Spinal cord (tissue), 9 donors: ENCODE measurements at regions not wholly inside any gene's neighbourhood (a gene's known extent, or its start where the extent isn't known, plus 50 kb on each side); places are given as distances from the start of the nearest gene placed in this dataset.
A peak's percentile ranks its signal among the peaks of the same experiment; 100 is the strongest.

Experiments used
- DNase-seq, 6 donors: peaks; one replicate each; pipeline versions ENCODE4 v3.0.0 to v3.0.0-alpha.2; 2013 to 2015; ENCODE audit warnings: low spot score in 6 of 6, low read depth in 4 of 6
- H3K27ac ChIP-seq: one replicate; pipeline ENCODE4 v1.5.1; 2013; ENCODE audit warnings: low read depth, low read length, control low read depth
- H3K27me3 ChIP-seq: one replicate; pipeline ENCODE4 v1.6.1; 2013; ENCODE audit warnings: low read length; ENCODE audit not compliant: control insufficient read depth, insufficient read depth
- H3K36me3 ChIP-seq: one replicate; pipeline ENCODE4 v1.6.1; 2013; ENCODE audit warnings: low read length; ENCODE audit not compliant: control insufficient read depth, insufficient read depth
- H3K4me1 ChIP-seq: one replicate; pipeline ENCODE4 v1.6.1; 2013; ENCODE audit warnings: low read length; ENCODE audit not compliant: control insufficient read depth, insufficient read depth
- H3K4me3 ChIP-seq: one replicate; pipeline ENCODE4 v1.5.1; 2013; ENCODE audit warnings: low read depth, low read length, control low read depth
- H3K9me3 ChIP-seq: one replicate; pipeline ENCODE4 v1.6.1; 2013; ENCODE audit warnings: low read length; ENCODE audit not compliant: control insufficient read depth, insufficient read depth
- WGBS: methylation state at CpG from one replicate; pipeline ENCODE4 v1.1.5; 2013; ENCODE audit warnings: missing lambda C conversion rate; ENCODE audit not compliant: insufficient coverage; 5-methylcytosine and 5-hydroxymethylcytosine counted together
- donor health status: healthy.

DNA sequence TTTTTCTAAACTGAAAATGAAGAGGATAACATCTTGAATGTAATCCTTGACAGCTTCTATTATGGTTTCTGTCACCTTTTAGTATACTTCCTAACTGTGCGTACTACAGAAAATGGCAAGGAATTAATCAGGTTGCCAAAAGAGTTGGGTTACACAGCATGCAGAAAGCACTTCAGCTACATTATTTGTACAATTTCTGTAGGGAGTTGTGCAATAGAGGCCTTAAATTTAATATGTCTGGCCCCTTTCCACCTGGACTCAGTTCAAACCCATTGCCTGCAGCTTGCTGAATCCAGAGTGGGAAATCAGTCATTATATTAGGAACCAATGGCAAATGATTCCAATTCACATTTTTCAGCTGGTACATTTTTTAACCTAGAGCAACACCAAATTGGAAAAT lies 549.7 kb downstream of the CSNK1G3 start:
- peak in 2 of 6 donors; percentile 83 to 86 for DNase-seq
- H3K4me1 ChIP-seq: peaks cover 4% of the 10 kb centered on the region
- H3K4me3 ChIP-seq: no peak overlapping the region
- H3K27ac ChIP-seq: no peak overlapping the region
- H3K27me3 ChIP-seq: no peaks in the 10 kb centered on the region
- H3K9me3 ChIP-seq: no peaks in the 10 kb centered on the region
- H3K36me3 ChIP-seq: no peaks in the 10 kb centered on the region
- WGBS: no CpG with 5 or more reads among the region's 1 CpG

DNA sequence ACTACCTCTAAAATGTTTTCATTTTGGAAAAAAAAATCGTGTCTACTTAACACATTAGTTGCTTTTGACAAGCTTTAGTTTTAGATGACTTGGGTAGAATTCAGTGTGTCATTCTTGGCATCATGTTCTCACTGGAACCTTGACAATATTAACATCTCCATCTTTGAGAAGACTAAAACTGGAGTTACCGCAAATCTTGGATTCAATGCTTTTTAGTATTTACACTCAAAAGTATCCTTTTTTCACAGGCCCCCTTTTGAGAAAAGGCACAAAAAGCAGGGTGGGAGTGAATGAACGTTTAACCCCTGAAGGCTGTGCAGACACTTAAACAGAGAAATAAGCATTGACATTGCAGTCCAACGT lies 549.1 kb downstream of the CSNK1G3 start:
- peak overlapping the region; percentile 13 for H3K27ac ChIP-seq
- H3K36me3 ChIP-seq: no peaks in the 10 kb centered on the region
- WGBS: no CpG with 5 or more reads among the region's 4 CpGs
- no peaks in the 10 kb centered on the region for H3K9me3 ChIP-seq
- no peak overlapping the region for H3K4me3 ChIP-seq
- peak in 1 of 6 donors; percentile 91 for DNase-seq
- H3K4me1 ChIP-seq: peaks cover 4% of the 10 kb centered on the region
- no peaks in the 10 kb centered on the region for H3K27me3 ChIP-seq

- no peaks in the 10 kb centered on the region for H3K27me3 ChIP-seq
- no peaks in the 10 kb centered on the region for H3K36me3 ChIP-seq
- 62% methylated on average over 3 of the region's 5 CpGs for WGBS
- no peak overlapping the region for H3K4me3 ChIP-seq
- no peak overlapping the region for H3K27ac ChIP-seq
- no peaks in the 10 kb centered on the region for H3K9me3 ChIP-seq
- DNase-seq: no peak
- peaks cover 4% of the 10 kb centered on the region for H3K4me1 ChIP-seq
Observed at GRCh38 chr5:124060413-124061067, 548.6 kb downstream of the CSNK1G3 start.

DNA sequence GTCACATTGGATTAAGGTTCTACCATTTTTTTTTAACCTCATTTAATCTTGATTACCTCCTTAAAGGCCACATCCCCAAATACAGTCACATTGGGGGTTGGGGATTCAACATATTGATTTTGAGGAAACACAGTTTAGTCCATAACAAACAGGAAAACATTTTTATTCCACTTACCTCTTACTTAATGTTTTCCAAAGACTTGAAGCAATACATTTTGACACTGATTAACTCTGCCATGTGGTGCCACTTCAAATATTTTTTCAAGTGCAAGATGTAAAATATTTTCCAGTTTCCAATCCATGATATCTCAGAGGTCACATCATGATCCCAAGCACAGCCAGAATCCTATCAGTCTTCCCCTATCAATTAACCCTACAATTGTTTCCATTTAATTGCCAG lies 548.0 kb downstream of the CSNK1G3 start:
- H3K27ac ChIP-seq: no peak overlapping the region
- peaks cover 4% of the 10 kb centered on the region for H3K4me1 ChIP-seq
- DNase-seq: no peak
- H3K36me3 ChIP-seq: no peaks in the 10 kb centered on the region
- H3K4me3 ChIP-seq: no peak overlapping the region
- H3K27me3 ChIP-seq: no peaks in the 10 kb centered on the region
- no peaks in the 10 kb centered on the region for H3K9me3 ChIP-seq

- no CpG with 5 or more reads among the region's 3 CpGs for WGBS
- no peak overlapping the region for H3K27ac ChIP-seq
Observed at GRCh38 chr5:124059200-124059599, 547.2 kb downstream of the CSNK1G3 start.

GRCh38 chr5:124057724-124058231 lies 545.8 kb downstream of the CSNK1G3 start:
- DNase-seq: peak in 3 of 6 donors; percentile 39 to 93 (median 82)
- H3K27me3 ChIP-seq: no peaks in the 10 kb centered on the region
- no peaks in the 10 kb centered on the region for H3K9me3 ChIP-seq
- H3K36me3 ChIP-seq: no peaks in the 10 kb centered on the region
- no CpG with 5 or more reads among the region's 4 CpGs for WGBS
- no peak overlapping the region for H3K4me3 ChIP-seq
- H3K4me1 ChIP-seq: peaks cover 4% of the 10 kb centered on the region
- H3K27ac ChIP-seq: peak overlapping the region; percentile 6

More at GRCh38 chr5:124059200-124059599, 547.2 kb downstream of the CSNK1G3 start:
- Histone ChIP-seq H3K9me3 (no peaks in the 10 kb centered on the region), H3K4me1 (peaks cover 4% of the 10 kb centered on the region), H3K36me3 (no peaks in the 10 kb centered on the region), H3K4me3 (no peak overlapping the region), H3K27me3 (no peaks in the 10 kb centered on the region)
- DNase-seq: no peak

DNA sequence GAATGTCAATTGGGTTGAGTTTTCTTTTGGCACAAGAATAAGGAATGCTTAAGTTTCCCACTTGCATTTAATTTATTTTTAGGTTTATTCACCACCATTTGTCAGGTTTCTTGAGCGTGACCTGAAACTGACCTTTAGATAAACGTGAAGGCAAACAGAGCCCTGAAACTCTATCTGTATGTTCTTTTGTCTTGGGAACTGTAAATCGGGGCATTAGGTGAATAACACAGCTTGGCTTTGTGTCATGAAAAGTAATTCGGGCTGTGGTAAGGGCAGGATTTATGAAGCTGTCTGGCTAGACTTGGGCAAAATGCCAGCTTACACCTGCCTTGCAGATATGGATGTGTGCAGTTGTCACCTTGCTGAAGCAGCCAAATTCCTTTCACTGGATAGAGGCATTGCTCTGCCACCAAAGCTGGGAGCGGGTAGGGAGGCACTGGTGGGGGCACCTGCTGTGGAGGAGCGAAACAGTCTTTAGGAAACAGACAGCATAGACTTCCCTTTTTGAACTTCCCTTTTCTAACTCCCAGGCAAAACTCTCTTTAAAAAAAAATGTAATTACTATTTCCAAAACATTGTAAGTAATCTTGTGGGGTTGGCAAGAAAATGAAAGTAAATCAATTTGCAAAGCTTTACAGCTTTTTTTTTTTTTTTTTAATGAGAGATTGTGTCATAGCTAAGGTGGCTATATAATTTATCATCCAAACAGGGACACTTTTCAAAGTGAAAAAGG lies 545.2 kb downstream of the CSNK1G3 start:
- WGBS: 23% methylated on average over 5 of the region's 6 CpGs
- Histone ChIP-seq H3K4me3 (no peak overlapping the region), H3K27me3 (no peaks in the 10 kb centered on the region), H3K27ac (peak overlapping the region; percentile 8), H3K36me3 (no peaks in the 10 kb centered on the region), H3K9me3 (no peaks in the 10 kb centered on the region), H3K4me1 (peaks cover 6% of the 10 kb centered on the region)
- peak in 2 of 6 donors; percentile 61 to 78 for DNase-seq

- no peak overlapping the region for H3K27ac ChIP-seq
- H3K27me3 ChIP-seq: no peaks in the 10 kb centered on the region
- no peak overlapping the region for H3K4me3 ChIP-seq
- H3K36me3 ChIP-seq: no peaks in the 10 kb centered on the region
- no peak for DNase-seq
- 88% methylated on average over 4 of the region's 11 CpGs for WGBS
- peaks cover 7% of the 10 kb centered on the region for H3K4me1 ChIP-seq
- H3K9me3 ChIP-seq: no peaks in the 10 kb centered on the region
Observed at GRCh38 chr5:124056326-124056990, 544.5 kb downstream of the CSNK1G3 start.

DNA sequence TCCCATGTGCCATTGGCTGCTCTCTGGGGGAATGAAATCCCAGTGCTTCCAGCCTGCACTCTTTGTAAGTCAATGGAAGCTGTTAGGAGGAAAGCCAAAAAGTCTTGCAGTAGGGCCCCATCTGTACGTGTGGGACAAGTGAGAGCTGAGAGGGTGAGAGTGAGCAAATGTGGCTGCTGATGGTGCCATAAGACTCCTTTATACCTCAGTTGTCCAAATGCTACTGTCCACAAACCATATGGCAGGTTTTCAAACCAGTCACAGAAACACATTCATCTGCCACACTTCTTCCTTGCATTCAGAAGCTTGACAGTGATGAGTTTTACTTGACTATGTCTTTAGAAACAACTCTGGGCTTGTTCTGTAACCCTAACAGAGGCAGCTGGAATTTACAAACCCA lies 543.8 kb downstream of the CSNK1G3 start:
- peak overlapping the region; percentile 6 for H3K27ac ChIP-seq
- H3K4me3 ChIP-seq: no peak overlapping the region
- H3K4me1 ChIP-seq: peaks cover 7% of the 10 kb centered on the region
- H3K36me3 ChIP-seq: no peaks in the 10 kb centered on the region
- no peaks in the 10 kb centered on the region for H3K9me3 ChIP-seq
- no peak for DNase-seq
- H3K27me3 ChIP-seq: no peaks in the 10 kb centered on the region
- no CpG with 5 or more reads among the region's 1 CpG for WGBS
